LNCaP clone FGC (cell line): ENCODE measurements at regions not wholly inside any gene's neighbourhood (a gene's known extent, or its start where the extent isn't known, plus 50 kb on each side); places are given as distances from the start of the nearest gene placed in this dataset.
"Not testable (repeated sequence)": the region's sequence is repeated elsewhere in the genome, so short reads cannot be mapped to it uniquely, and the experiment has no call there.

Source experiments
- DNase-seq: peaks from one replicate; pipeline ENCODE4 v3.0.0-alpha.2; 2011; ENCODE audit warnings: low read depth
- H3K4me3 ChIP-seq: 2 replicates; pipeline ENCODE4 v1.5.1; 2011; ENCODE audit warnings: mild to moderate bottlenecking, low read depth, low read length, control low read depth
- TF ChIP-seq, protein P1 (sequence below): IDR thresholded peaks from 2 replicates; pipeline ENCODE4 v1.5.1; 2012; ENCODE audit warnings: mild to moderate bottlenecking; ENCODE audit not compliant: control insufficient read depth, insufficient read depth; ENCODE audit errors: extremely low read depth

DNA sequence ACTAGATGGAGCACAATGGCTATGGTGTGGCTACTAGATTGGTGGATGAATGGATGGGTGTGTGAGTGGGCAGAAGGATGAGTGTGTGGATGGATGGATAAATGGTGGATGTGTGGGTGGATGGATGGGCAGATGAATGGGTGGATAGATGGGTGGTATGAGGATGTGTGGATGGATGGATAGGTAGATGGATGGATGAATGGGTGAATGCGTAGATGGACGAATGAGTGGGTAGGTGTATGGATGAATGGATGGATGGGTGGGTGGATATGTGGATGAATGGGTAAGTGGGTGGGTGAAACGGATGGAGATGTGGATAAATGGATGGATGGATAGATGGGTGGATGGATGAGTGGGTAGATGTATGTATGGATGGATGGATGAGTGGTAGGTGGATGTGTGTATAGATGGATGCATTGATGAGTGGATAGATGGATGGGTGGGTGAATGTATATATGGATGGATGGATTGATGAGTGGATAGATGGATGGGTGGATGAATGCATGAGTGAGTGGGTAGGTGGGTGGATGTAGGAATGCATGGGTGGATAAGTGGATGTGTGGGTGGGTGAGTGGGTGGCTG, 114.2 kb downstream of the TEX29 start:
- no peak for DNase-seq
- no peak overlapping the region for H3K4me3 ChIP-seq
- TF ChIP-seq, protein P1, sequence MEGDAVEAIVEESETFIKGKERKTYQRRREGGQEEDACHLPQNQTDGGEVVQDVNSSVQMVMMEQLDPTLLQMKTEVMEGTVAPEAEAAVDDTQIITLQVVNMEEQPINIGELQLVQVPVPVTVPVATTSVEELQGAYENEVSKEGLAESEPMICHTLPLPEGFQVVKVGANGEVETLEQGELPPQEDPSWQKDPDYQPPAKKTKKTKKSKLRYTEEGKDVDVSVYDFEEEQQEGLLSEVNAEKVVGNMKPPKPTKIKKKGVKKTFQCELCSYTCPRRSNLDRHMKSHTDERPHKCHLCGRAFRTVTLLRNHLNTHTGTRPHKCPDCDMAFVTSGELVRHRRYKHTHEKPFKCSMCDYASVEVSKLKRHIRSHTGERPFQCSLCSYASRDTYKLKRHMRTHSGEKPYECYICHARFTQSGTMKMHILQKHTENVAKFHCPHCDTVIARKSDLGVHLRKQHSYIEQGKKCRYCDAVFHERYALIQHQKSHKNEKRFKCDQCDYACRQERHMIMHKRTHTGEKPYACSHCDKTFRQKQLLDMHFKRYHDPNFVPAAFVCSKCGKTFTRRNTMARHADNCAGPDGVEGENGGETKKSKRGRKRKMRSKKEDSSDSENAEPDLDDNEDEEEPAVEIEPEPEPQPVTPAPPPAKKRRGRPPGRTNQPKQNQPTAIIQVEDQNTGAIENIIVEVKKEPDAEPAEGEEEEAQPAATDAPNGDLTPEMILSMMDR: no peak

DNA sequence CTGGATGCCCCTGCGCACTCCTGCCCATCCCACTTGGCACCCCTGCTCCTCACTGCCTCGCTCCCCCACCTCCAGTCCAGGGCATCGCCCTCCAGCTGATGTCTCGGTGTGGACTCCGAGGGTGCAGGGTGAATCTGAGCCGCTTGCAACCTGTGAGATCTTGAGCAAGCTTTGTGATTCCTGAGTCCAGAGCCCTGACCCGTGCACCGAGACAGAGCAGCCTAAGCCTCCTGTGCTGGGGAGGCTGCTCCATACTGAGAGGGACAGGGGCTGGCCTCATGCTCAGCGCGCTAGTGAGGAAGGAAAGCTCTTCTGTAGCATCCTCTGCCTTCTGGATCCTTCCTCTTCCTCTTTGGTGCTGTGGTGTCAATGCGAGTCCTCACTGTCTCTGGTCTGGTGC, 116.0 kb downstream of the TEX29 start:
- DNase-seq: no peak
- no peak overlapping the region for H3K4me3 ChIP-seq
- TF ChIP-seq, protein P1: no peak

DNA sequence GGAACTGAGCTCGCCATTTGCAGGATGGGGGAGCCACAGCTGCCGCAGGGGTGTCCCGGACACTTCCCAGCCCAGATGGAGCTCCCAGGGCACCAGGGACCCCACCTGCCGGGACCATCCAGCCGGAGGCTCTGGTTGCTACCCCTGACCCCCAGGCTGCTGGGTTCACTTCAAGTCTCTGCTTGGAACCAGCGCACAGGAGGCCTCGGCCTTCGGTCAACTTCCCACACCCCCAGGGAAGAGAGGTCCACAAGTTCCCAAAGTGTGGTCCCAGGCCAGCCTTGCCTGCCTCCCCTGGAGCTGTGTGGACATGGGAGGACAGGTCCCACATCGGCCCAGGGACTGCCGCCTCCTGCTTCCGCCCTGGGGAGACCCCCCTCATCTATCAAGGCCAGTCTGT, 117.0 kb downstream of the TEX29 start:
- DNase-seq: no peak
- TF ChIP-seq, protein P1: no peak
- H3K4me3 ChIP-seq: no peak overlapping the region

DNA sequence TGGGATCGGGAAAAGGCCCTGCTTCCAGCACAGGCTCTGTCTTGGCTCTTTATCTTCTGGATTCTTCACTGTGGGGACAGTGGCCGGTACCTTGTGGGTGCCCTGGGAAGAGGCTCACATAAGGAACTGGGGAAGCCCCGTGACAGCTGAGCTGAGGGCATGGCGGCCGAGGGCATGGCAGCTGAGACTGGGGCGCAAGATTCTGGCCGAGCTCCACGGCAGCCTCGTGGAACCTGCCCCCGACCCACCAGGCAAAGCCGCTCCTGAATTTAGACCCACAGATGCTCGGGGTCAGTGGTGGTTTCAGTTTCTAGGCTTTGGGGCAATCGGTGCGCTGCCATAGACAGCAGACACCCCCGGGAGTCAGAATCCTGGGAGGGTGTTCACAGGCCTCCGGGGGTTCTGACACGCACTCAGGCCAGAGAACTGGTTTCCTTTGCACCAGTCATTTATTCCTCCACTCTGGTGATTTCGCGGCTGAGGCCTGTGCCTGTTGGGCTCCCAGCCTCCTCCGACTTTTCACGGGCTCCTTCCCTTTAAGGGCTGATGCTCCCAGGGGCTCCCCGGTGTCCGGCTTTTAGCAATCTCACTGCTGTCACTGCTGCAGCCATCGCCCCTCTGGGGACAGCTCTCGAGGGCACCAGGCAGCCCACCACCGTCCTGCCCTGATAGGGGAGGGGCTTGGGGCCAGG, 117.6 kb downstream of the TEX29 start:
- no peak for DNase-seq
- TF ChIP-seq, protein P1: no peak
- no peak overlapping the region for H3K4me3 ChIP-seq

DNA sequence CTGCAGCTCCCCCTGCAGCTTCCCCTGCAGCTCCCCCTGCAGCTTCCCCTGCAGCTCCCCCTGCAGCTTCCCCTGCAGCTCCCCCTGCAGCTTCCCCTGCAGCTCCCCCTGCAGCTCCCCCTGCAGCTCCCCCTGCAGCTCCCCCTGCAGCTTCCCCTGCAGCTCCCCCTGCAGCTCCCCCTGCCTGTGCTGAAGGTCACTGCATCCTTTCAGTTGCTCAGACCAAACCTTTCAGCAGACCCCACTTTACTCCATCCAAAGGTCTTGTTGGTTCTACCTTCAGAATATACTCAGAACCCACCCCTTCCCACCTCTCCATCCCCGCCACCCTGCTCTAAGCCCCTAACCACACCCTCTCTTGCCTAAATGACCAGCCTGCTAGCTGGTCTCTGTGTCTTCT, 120.0 kb downstream of the TEX29 start:
- H3K4me3 ChIP-seq, DNase-seq: not testable (repeated sequence)
- TF ChIP-seq, protein P1: peak; percentile 48

DNA sequence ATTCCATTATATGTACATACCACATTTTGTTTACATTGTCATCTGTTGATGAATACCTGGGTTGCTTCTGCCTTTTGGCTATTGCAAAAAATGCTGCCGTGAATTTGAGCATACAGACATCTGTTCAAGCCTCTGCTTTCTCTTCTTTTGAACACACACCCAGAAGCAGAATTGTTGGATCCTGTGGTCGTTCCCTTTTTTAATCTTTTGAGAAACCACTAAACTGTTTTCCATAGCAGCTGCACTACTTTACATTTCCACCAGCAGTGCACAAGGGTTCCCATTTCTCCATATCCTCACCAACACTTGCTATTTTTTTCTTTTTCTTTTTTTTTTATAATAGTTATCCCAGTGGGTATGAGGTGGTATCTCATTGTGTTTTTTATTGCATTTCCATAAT, 123.5 kb downstream of the TEX29 start:
- TF ChIP-seq, protein P1: no peak
- DNase-seq: no peak
- no peak overlapping the region for H3K4me3 ChIP-seq

DNA sequence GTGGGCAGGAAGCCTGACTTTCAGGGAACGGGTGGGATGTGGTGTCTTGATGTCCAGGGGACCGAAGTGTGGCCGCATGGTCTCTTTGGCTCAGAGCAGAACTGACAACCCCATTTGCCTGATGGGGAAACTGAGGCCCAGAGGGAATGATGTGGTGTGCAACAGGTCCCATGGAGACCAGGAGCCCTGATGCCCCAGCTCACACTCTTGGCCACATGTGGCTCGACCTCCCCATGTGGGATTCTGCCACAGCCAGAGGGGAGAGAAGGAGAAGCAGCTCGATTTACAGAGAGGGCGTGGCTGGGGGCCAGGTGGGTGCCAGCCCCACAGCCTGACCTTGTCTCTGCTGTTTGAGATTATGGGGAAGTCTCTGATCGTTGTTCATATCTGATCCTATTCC, 128.1 kb downstream of the TEX29 start:
- no peak overlapping the region for H3K4me3 ChIP-seq
- TF ChIP-seq, protein P1: no peak
- DNase-seq: no peak
